HAP-1 (cell line): ENCODE measurements at regions not wholly inside any gene's neighbourhood (a gene's known extent, or its start where the extent isn't known, plus 50 kb on each side); places are given as distances from the start of the nearest gene placed in this dataset.

Source experiments
- DNase-seq, 2 experiments: peaks; one replicate each; pipeline ENCODE4 v3.0.0-alpha.2; 2016 to 2020; ENCODE audit warnings: low spot score in 2 of 2
- H3K27me3 ChIP-seq: fragments of 250-450 bp; sonication (Bioruptor Pico); 2 replicates; pipeline ENCODE4 v1.5.1; 2020; ENCODE audit warnings: low read depth, mild to moderate bottlenecking, moderate library complexity
- H3K36me3 ChIP-seq: fragments of 250-450 bp; sonication (Bioruptor Pico); replicated peaks from 2 replicates; pipeline ENCODE4 v1.5.1; 2020; ENCODE audit warnings: mild to moderate bottlenecking
- H3K4me1 ChIP-seq: fragments of 250-450 bp; sonication (Bioruptor Pico); 2 replicates; pipeline ENCODE4 v1.5.1; 2020; ENCODE audit warnings: mild to moderate bottlenecking
- H3K4me3 ChIP-seq: fragments of 250-450 bp; sonication (Bioruptor Pico); 2 replicates; pipeline ENCODE4 v1.5.1; 2020; ENCODE audit warnings: mild to moderate bottlenecking, moderate library complexity
- H3K9me3 ChIP-seq: fragments of 250-450 bp; sonication (Bioruptor Pico); 2 replicates; pipeline ENCODE4 v1.5.1; 2020; ENCODE audit warnings: mild to moderate bottlenecking, moderate library complexity
- in situ Hi-C: fragments of 300-500 bp; cut with MboI; formaldehyde crosslinking; loops from 3 replicates; pipeline ENCODE4 v1.14.3; 2020; ENCODE audit warnings: low sequenced_read_pairs, inconsistent platforms, mixed read lengths

- no peak for DNase-seq
- Histone ChIP-seq H3K4me1 (peaks cover 14% of the 10 kb centered on the region), H3K36me3 (no peaks in the 10 kb centered on the region), H3K9me3 (no peaks in the 10 kb centered on the region), H3K27me3 (no peaks in the 10 kb centered on the region), H3K4me3 (no peak overlapping the region)
- in situ Hi-C loops: no loop called here
Measured at GRCh38 chr6:21679761-21680265, 86.3 kb downstream of the SOX4 start.

- Histone ChIP-seq H3K36me3 (no peaks in the 10 kb centered on the region), H3K4me3 (no peak overlapping the region), H3K4me1 (peaks cover 14% of the 10 kb centered on the region), H3K9me3 (no peaks in the 10 kb centered on the region), H3K27me3 (no peaks in the 10 kb centered on the region)
- in situ Hi-C loops: no loop called here
- no peak for DNase-seq
Measured at GRCh38 chr6:21680611-21681010, 87.1 kb downstream of the SOX4 start.

- in situ Hi-C loops: no loop called here
- Histone ChIP-seq H3K9me3 (0 out of 2 replicates have a peak, but pooled peaks cover 3% of the 10 kb centered on the region), H3K4me1 (peaks cover 21% of the 10 kb centered on the region), H3K4me3 (no peak overlapping the region), H3K36me3 (no peaks in the 10 kb centered on the region), H3K27me3 (no peaks in the 10 kb centered on the region)
- DNase-seq: no peak
Measured at GRCh38 chr6:21690489-21690888, 96.9 kb downstream of the SOX4 start.

DNA sequence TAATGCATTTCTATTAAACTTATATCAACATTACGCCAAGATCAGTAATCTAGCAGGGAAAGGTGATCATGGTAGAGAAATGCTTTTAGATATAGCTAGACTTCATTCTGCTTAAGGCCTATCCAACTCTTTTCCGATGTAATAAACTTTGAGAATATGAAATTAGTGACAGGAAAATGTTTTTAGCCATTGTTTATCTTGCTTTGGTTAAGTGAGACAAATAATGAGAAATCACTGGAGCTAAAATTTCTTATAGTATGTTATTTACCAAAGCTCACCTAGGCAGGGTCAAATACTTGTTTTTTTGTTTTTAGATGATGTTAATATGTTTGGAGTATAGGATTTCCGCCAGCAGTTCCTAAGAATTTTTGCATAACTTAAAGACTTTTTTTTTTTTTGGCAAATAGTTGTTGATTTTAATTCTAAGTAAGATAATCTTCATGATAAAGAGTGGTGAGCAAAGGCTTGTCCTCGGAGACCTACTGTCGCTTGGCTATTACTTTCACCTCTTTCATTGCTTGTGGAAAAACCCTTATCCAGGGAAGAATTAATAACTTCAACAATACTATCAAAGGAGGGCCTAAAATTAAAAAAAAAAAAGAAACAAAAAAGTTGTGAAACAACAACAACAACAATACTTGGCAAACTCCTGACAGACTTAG is 98.3 kb downstream of the SOX4 start:
- in situ Hi-C loops: no loop called here
- H3K27me3 ChIP-seq: no peaks in the 10 kb centered on the region
- H3K36me3 ChIP-seq: no peaks in the 10 kb centered on the region
- H3K4me1 ChIP-seq: peaks cover 21% of the 10 kb centered on the region
- peak; percentile 20 to 81 for DNase-seq
- H3K9me3 ChIP-seq: 0 out of 2 replicates have a peak, but pooled peaks cover 3% of the 10 kb centered on the region
- H3K4me3 ChIP-seq: no peak overlapping the region

DNA sequence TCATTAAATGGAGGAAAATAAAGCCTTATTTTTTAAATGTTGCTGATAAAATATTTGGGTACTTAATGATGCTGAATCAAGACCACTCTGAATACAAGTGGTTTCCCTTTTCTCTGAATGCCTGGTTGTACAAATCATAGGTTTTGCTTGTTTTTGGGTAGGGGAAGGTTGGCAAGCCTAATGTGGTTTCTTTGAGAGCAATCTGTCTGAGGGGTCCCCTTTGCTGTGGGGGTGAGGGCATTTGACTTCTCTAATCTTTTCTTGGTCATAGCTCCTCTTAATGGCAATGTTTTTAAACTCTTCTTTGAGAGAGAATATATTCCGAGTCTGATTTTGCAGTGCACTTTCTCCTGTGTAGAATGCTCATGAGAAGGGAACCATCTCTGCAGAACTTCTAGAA is 99.2 kb downstream of the SOX4 start:
- no peaks in the 10 kb centered on the region for H3K27me3 ChIP-seq
- H3K9me3 ChIP-seq: 0 out of 2 replicates have a peak, but pooled peaks cover 3% of the 10 kb centered on the region
- no peaks in the 10 kb centered on the region for H3K36me3 ChIP-seq
- no peak for DNase-seq
- peaks cover 21% of the 10 kb centered on the region for H3K4me1 ChIP-seq
- no peak overlapping the region for H3K4me3 ChIP-seq
- in situ Hi-C loops: no loop called here

- H3K36me3 ChIP-seq: no peaks in the 10 kb centered on the region
- peaks cover 21% of the 10 kb centered on the region for H3K4me1 ChIP-seq
- in situ Hi-C loops: no loop called here
- peak; percentile 28 to 62 for DNase-seq
- no peaks in the 10 kb centered on the region for H3K27me3 ChIP-seq
- H3K9me3 ChIP-seq: no peaks in the 10 kb centered on the region
- no peak overlapping the region for H3K4me3 ChIP-seq
Measured at GRCh38 chr6:21694168-21694567, 100.6 kb downstream of the SOX4 start.

- H3K9me3 ChIP-seq: no peaks in the 10 kb centered on the region; the same call in 1 of the 2 replicates
- no peaks in the 10 kb centered on the region for H3K27me3 ChIP-seq
- no peak overlapping the region for H3K4me3 ChIP-seq
- in situ Hi-C loops: no loop called here
- H3K36me3 ChIP-seq: no peaks in the 10 kb centered on the region
- peaks cover 35% of the 10 kb centered on the region for H3K4me1 ChIP-seq
- DNase-seq: peak in 1 of 2 experiments; percentile 23
Measured at GRCh38 chr6:21707524-21708319, 114.2 kb downstream of the SOX4 start.

DNA sequence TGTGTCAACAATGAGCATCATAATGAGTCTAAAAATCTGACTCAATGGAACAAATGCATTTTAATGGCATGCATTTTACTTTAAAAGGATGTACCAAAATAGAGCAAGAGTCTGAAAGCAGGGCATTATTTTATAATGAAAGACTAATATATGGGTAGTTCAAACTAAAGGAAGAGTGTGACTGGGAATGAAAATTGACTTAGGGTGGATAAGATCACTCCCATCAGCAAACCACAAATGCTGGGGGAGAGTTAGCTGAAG is 114.7 kb downstream of the SOX4 start:
- no peak overlapping the region for H3K4me3 ChIP-seq
- H3K4me1 ChIP-seq: peaks cover 35% of the 10 kb centered on the region
- in situ Hi-C loops: no loop called here
- H3K27me3 ChIP-seq: no peaks in the 10 kb centered on the region
- no peaks in the 10 kb centered on the region for H3K36me3 ChIP-seq
- no peaks in the 10 kb centered on the region; the same call in 1 of the 2 replicates for H3K9me3 ChIP-seq
- peak in 1 of 2 experiments; percentile 87 for DNase-seq

GRCh38 chr6:21710216-21710615 is 116.7 kb downstream of the SOX4 start:
- Histone ChIP-seq H3K9me3 (no peaks in the 10 kb centered on the region; the same call in 1 of the 2 replicates), H3K36me3 (no peaks in the 10 kb centered on the region), H3K27me3 (no peaks in the 10 kb centered on the region), H3K4me1 (peaks cover 35% of the 10 kb centered on the region), H3K4me3 (no peak overlapping the region)
- DNase-seq: no peak
- in situ Hi-C loops: no loop called here

GRCh38 chr6:21710908-21711627 is 117.5 kb downstream of the SOX4 start:
- no peak overlapping the region for H3K4me3 ChIP-seq
- peaks cover 35% of the 10 kb centered on the region for H3K4me1 ChIP-seq
- H3K27me3 ChIP-seq: no peaks in the 10 kb centered on the region
- H3K9me3 ChIP-seq: no peaks in the 10 kb centered on the region
- no peaks in the 10 kb centered on the region for H3K36me3 ChIP-seq
- in situ Hi-C loops: no loop called here
- DNase-seq: peak; percentile 45 to 80

DNA sequence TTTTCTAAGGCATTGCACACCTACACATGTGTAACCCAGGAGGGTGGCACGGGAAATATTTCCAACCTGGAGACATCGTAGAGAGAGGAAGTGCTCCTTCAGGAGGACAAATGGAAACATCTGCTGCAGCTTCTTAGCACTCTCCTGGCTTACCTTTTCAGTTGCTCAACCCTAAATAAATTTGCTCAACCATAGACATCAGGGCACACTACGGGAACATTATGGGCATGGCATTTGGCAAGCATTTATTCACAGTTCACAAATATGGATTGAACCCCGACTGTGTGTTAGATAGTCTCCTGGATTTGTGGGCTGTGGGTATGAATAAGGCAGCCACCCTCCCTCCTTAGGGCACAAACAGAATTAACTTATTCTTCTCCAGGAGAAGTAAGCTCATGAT is 118.7 kb downstream of the SOX4 start:
- DNase-seq: no peak
- in situ Hi-C loops: no loop called here
- no peaks in the 10 kb centered on the region for H3K36me3 ChIP-seq
- H3K27me3 ChIP-seq: no peaks in the 10 kb centered on the region
- H3K4me1 ChIP-seq: peaks cover 35% of the 10 kb centered on the region
- H3K4me3 ChIP-seq: no peak overlapping the region
- no peaks in the 10 kb centered on the region for H3K9me3 ChIP-seq

DNA sequence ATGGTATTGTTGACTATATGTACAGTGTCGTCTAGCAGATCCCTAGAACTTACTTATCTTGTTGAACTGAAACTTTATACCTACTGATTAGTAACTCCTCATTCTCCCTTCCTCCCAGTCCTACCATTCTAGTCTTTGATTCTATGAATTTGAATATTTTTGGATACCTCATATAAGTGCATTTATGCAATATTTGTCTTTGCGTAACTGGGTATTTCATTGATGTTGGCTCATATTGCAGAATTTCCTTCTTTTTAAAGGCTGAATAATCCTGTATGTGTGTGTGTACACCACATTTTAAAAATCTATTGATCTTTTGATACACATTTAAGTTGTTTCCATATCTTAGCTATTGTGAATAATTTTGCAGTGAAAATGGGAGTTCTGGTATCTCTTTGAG is 119.9 kb downstream of the SOX4 start:
- Histone ChIP-seq H3K9me3 (no peaks in the 10 kb centered on the region), H3K4me3 (no peak overlapping the region), H3K36me3 (no peaks in the 10 kb centered on the region), H3K27me3 (no peaks in the 10 kb centered on the region), H3K4me1 (peaks cover 22% of the 10 kb centered on the region)
- in situ Hi-C loops: no loop called here
- DNase-seq: no peak

DNA sequence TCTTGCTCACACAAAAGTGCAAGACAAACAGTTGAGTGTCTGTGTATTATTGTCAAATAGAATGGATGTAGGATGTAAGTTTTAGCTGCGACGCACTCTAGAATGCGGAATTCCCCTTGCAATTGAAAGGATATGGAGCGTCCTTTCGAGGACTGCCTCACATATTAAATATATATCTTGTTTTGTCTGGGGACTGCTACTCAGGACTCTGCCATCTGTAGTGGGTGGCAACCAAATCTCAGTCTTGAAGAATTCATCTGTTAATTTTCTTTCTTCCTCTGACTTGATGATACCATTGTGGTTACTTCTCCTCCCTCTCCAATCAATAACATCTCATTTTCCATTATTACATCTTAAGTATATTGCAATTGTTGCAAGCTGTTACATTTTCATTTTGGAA is 121.6 kb downstream of the SOX4 start:
- DNase-seq: no peak
- Histone ChIP-seq H3K36me3 (no peaks in the 10 kb centered on the region), H3K27me3 (no peaks in the 10 kb centered on the region), H3K9me3 (peaks cover 2% of the 10 kb centered on the region; the same call in 1 of the 2 replicates), H3K4me3 (no peak overlapping the region), H3K4me1 (peaks cover 17% of the 10 kb centered on the region)
- in situ Hi-C loops: no loop called here

DNA sequence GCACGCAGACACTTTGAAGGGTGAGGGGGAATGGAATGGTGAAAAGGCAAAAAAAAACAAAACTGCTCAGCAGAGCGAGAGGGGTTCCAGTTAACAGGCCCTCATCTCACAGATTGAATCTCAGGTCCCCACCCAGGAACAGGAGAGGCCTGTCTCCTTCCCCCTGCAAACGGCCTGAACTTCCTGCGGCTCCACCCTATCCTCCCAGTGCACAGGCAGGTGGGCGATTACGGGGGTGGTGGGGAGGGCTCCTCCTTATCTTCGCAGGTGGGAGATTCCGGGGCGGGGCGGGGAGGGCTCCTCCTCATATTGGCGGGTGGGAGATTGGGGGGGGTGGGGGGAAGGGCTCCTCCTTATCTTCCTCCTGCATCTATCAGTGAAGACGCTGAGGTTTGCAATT is 129.0 kb downstream of the SOX4 start:
- Histone ChIP-seq H3K27me3 (no peaks in the 10 kb centered on the region), H3K36me3 (no peaks in the 10 kb centered on the region), H3K4me3 (no peak overlapping the region), H3K9me3 (peaks cover 2% of the 10 kb centered on the region; the same call in 1 of the 2 replicates), H3K4me1 (peaks cover 3% of the 10 kb centered on the region; the same call in 1 of the 2 replicates)
- no peak for DNase-seq
- in situ Hi-C loops: no loop called here
